HCT116 (cell line): ENCODE measurements at regions not wholly inside any gene's neighbourhood (a gene's known extent, or its start where the extent isn't known, plus 50 kb on each side); places are given as distances from the start of the nearest gene placed in this dataset.

Source experiments
- ATAC-seq: fragments of 200-7000 bp; cut with Tn5 transposase; 2 replicates; pipeline ENCODE4 v1.9.1; 2020; ENCODE audit warnings: mild to moderate bottlenecking, moderate library complexity
- BruUV-seq: library from RNA; stranded (reverse); fragments of 400-500 nt; replicated peaks from 2 replicates; lab custom pipeline; 2021; lab: Mats Ljungman, UMichigan
- CTCF ChIA-PET: fragments of 300-600 bp; sonication (Branson Sonifier 250); formaldehyde crosslinking; loops from one replicate; lab custom pipeline; 2021; ENCODE audit warnings: antibody characterized with exemption; lab: Charles Lee
- POLR2A ChIA-PET: fragments of 300-600, 350-600 bp; sonication (Branson Sonifier 250); formaldehyde crosslinking; loops from one replicate; lab custom pipeline; 2021; ENCODE audit warnings: antibody characterized with exemption; lab: Charles Lee
- RAD21 ChIA-PET, 2 experiments: fragments of 300-600 bp; sonication (Branson Sonifier 250); formaldehyde crosslinking; loops; one replicate each; lab custom pipeline; 2023; ENCODE audit warnings: low total read pairs in 2 of 2; ENCODE audit not compliant: uncharacterized antibody in 2 of 2, unreplicated experiment in 2 of 2, low non-redundant PET in 1 of 2; lab: Charles Lee
- DNase-seq: peaks from one replicate; pipeline ENCODE4 v3.0.0-alpha.2; 2010; ENCODE audit warnings: low read depth, low spot score
- H2AFZ ChIP-seq: fragments of 200-600 bp; shearing (Covaris generic), sonication (generic); 2 replicates; pipeline ENCODE4 v1.6.1; 2017; ENCODE audit warnings: low read depth, mixed run types, mixed read lengths, antibody characterized with exemption, low read length; ENCODE audit not compliant: poor library complexity, severe bottlenecking
- H3K27ac ChIP-seq: 2 replicates; pipeline ENCODE4 v1.5.1; 2012; ENCODE audit warnings: low read depth, low read length
- H3K27me3 ChIP-seq: fragments of 200-600 bp; sonication (generic); 2 replicates; pipeline ENCODE4 v1.6.1; 2016; ENCODE audit warnings: mixed run types, low read length, mixed read lengths; ENCODE audit not compliant: insufficient read depth
- H3K36me3 ChIP-seq, 2 experiments: fragments of 200-500 bp in 1 of 2; fragments of 200-600 bp in 1 of 2; sonication (Bioruptor generic) in 1 of 2; sonication (generic) in 1 of 2; 2 replicates each; pipeline versions ENCODE4 v1.5.1 to v1.6.1; 2014 to 2016; ENCODE audit warnings: low read length in 2 of 2, inconsistent platforms in 1 of 2, mixed read lengths in 1 of 2, mixed run types in 1 of 2; ENCODE audit not compliant: insufficient read depth in 2 of 2, control insufficient read depth in 1 of 2
- H3K4me1 ChIP-seq, 2 experiments: fragments of 200-600 bp in 1 of 2; sonication (generic) in 1 of 2; 2 replicates each; pipeline versions ENCODE4 v1.5.1 to v1.6.1; 2012 to 2017; ENCODE audit warnings: low read length in 2 of 2, inconsistent platforms in 1 of 2, mild to moderate bottlenecking in 1 of 2, mixed read lengths in 1 of 2, mixed run types in 1 of 2, moderate library complexity in 1 of 2; ENCODE audit not compliant: insufficient read depth in 2 of 2, control insufficient read depth in 1 of 2
- H3K4me2 ChIP-seq: fragments of 200-600 bp; sonication (generic); 2 replicates; pipeline ENCODE4 v1.6.1; 2017; ENCODE audit warnings: mixed run types, low read length, mixed read lengths
- H3K4me3 ChIP-seq, 2 experiments: fragments of 200-600 bp in 1 of 2; sonication (generic) in 1 of 2; replicated peaks in 1 of 2; 2 replicates each; pipeline ENCODE4 v1.5.1; 2011 to 2016; ENCODE audit warnings: low read length in 2 of 2, control low read depth in 1 of 2, low read depth in 1 of 2, mild to moderate bottlenecking in 1 of 2, mixed read lengths in 1 of 2, mixed run types in 1 of 2
- H3K79me2 ChIP-seq: fragments of 200-600 bp; sonication (generic); 2 replicates; pipeline ENCODE4 v1.6.1; 2017; ENCODE audit warnings: mild to moderate bottlenecking, mixed run types, low read length, moderate library complexity, mixed read lengths; ENCODE audit not compliant: insufficient read depth
- H3K9ac ChIP-seq: fragments of 200-600 bp; sonication (generic); 2 replicates; pipeline ENCODE4 v1.6.1; 2016; ENCODE audit warnings: low read length, mixed read lengths
- H3K9me2 ChIP-seq: fragments of 200-600 bp; sonication (generic), shearing (Covaris generic); 2 replicates; pipeline ENCODE4 v1.6.1; 2017; ENCODE audit warnings: mixed run types, mild to moderate bottlenecking, moderate library complexity; ENCODE audit not compliant: insufficient read depth
- H3K9me3 ChIP-seq, 2 experiments: fragments of 200-500 bp in 1 of 2; fragments of 200-600 bp in 1 of 2; sonication (Bioruptor generic) in 1 of 2; sonication (generic) in 1 of 2; 2 replicates each; pipeline ENCODE4 v1.6.1; 2014 to 2017; ENCODE audit warnings: low read length in 2 of 2, mixed read lengths in 2 of 2, inconsistent platforms in 1 of 2, low read depth in 1 of 2, mild to moderate bottlenecking in 1 of 2, mixed run types in 1 of 2, moderate library complexity in 1 of 2; ENCODE audit not compliant: control insufficient read depth in 1 of 2, insufficient read depth in 1 of 2
- H4K20me1 ChIP-seq: fragments of 200-600 bp; sonication (generic), shearing (Covaris generic); 2 replicates; pipeline ENCODE4 v1.6.1; 2017; ENCODE audit warnings: mixed run types, mild to moderate bottlenecking, moderate library complexity; ENCODE audit not compliant: insufficient read depth
- ATF3 ChIP-seq: IDR thresholded peaks from 2 replicates; pipeline ENCODE4 v1.6.1; 2012
- ELF1 ChIP-seq: IDR thresholded peaks from 2 replicates; pipeline ENCODE4 v1.6.1; 2012; ENCODE audit warnings: low read depth, borderline replicate concordance
- JUND ChIP-seq: IDR thresholded peaks from 2 replicates; pipeline ENCODE4 v1.6.1; 2012
- RAD21 ChIP-seq: IDR thresholded peaks from 2 replicates; pipeline ENCODE4 v1.6.1; 2012; ENCODE audit warnings: low read depth, mild to moderate bottlenecking
- SRF ChIP-seq: IDR thresholded peaks from 2 replicates; pipeline ENCODE4 v1.6.1; 2012; ENCODE audit warnings: low read depth
- ZFX ChIP-seq: fragments of 450-650 bp; IDR thresholded peaks from 2 replicates; pipeline ENCODE4 v1.6.1; 2017
- ZNF274 ChIP-seq: fragments of 200-500 bp; sonication (Bioruptor generic); IDR thresholded peaks from 2 replicates; pipeline ENCODE4 v1.6.1; 2014; ENCODE audit warnings: mild to moderate bottlenecking, low read depth, low read length, inconsistent platforms
- intact Hi-C: fragments of 100-400 bp; cut with micrococcal nuclease; formaldehyde crosslinking; loops from 2 replicates; pipeline ENCODE4 v1.10.0; 2022

GRCh38 chr3:106048946-106049481, 180.2 kb upstream of the CBLB start:
- Histone ChIP-seq H3K9ac (no peak overlapping the region), H3K36me3 (no peaks in the 10 kb centered on the region), H3K4me1 (no peaks in the 10 kb centered on the region), H3K4me3 (no peak overlapping the region), H3K79me2 (no peaks in the 10 kb centered on the region), H3K4me2 (no peak overlapping the region), H3K27ac (no peak overlapping the region), H2AFZ (no peak overlapping the region), H3K9me2 (no peaks in the 10 kb centered on the region), H4K20me1 (no peaks in the 10 kb centered on the region), H3K27me3 (no peaks in the 10 kb centered on the region), H3K9me3 (no peaks in the 10 kb centered on the region)
- ChIA-PET POLR2A (no interaction called here), RAD21 (no interaction called here), CTCF (no interaction called here)
- BruUV-seq: no TSS peak
- DNase-seq (no peak), ATAC-seq (no peak)
- TF ChIP-seq ZNF274 (no peak), ELF1 (no peak), ATF3 (no peak), ZFX (no peak), SRF (no peak), RAD21 (no peak), JUND (no peak)
- intact Hi-C loops: no loop called here

- H3K79me2 ChIP-seq: no peaks in the 10 kb centered on the region
- no peak overlapping the region for H3K4me2 ChIP-seq
- ATAC-seq (no peak), DNase-seq (no peak)
- ChIA-PET POLR2A (no interaction called here), RAD21 (no interaction called here), CTCF (no interaction called here)
- no peak for TF ChIP-seq ZNF274
- no peaks in the 10 kb centered on the region for H3K9me2 ChIP-seq
- H3K4me3 ChIP-seq: no peak overlapping the region
- H3K9me3 ChIP-seq: no peaks in the 10 kb centered on the region
- no peaks in the 10 kb centered on the region for H4K20me1 ChIP-seq
- intact Hi-C loops: no loop called here
- no TSS peak for BruUV-seq
- H3K9ac ChIP-seq: no peak overlapping the region
- no peaks in the 10 kb centered on the region for H3K4me1 ChIP-seq
- H3K27ac ChIP-seq: no peak overlapping the region
- no peak overlapping the region for H2AFZ ChIP-seq
- no peaks in the 10 kb centered on the region for H3K36me3 ChIP-seq
- no peaks in the 10 kb centered on the region for H3K27me3 ChIP-seq
Observed at GRCh38 chr3:106049821-106050220, 181.0 kb upstream of the CBLB start.
